ENCODE measurements at regions not wholly inside any gene's neighbourhood (a gene's known extent, or its start where the extent isn't known, plus 50 kb on each side); places are given as distances from the start of the nearest gene placed in this dataset.

- TF ChIP-seq CTCF (IDR thresholded peaks at IDR 0.05) (no peak), POLR2A (IDR thresholded peaks at IDR 0.05) (no peak)
Measured at GRCh38 chr11:110835106-110835505, 122.9 kb upstream of the ARHGAP20 start.

Measured in thyroid gland (tissue), 4 donors.